HG02610 (cell line): ENCODE measurements at regions not wholly inside any gene's neighbourhood (a gene's known extent, or its start where the extent isn't known, plus 50 kb on each side); places are given as distances from the start of the nearest gene placed in this dataset.
A peak's percentile ranks its signal among the peaks of the same experiment; 100 is the strongest.

ENCODE experiments used
- ATAC-seq: cut with Tn5 transposase; IDR thresholded peaks from one replicate; pipeline ENCODE4 v1.9.1; 2021; ENCODE audit warnings: mild to moderate bottlenecking, moderate library complexity; ENCODE audit not compliant: unreplicated experiment

DNA sequence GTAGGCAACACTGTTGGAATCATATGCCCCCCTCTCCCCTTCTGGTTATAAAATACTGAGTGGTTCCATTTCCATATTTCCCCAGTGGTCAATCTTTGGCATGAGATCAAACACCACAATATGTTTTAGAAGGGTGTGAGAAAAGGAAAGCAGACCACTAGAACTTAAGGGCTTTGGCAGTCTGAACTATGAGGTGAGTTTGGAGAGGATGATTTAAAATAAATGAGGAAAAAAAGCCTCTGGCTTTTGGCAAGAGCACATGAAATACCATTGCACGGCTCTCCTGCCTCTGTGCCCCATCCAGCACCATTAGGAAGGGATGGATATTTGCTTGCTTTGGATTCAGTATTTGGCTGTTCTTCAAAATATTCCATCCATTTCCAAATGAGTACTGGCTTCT, 339.5 kb upstream of the C1orf87 start:
- ATAC-seq: no peak

DNA sequence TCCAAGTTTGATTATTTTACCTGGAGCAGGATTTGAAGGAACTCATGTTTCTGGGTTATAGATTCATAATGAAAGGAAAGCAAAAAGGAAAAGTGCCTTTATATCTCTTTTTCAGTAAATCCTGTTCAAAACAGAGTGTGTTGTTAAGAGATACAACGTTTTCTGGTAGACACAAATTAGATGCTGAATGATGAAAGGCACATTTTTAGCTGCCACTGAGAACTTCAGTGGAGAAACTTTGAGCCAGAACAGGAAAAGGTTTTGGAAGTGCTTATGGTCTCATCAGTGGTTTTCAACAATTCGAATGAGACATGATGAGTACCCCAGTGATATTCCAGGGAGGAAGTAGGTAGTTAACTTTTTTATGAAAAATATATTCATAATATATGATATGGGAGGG, 338.0 kb upstream of the C1orf87 start:
- ATAC-seq: no peak

DNA sequence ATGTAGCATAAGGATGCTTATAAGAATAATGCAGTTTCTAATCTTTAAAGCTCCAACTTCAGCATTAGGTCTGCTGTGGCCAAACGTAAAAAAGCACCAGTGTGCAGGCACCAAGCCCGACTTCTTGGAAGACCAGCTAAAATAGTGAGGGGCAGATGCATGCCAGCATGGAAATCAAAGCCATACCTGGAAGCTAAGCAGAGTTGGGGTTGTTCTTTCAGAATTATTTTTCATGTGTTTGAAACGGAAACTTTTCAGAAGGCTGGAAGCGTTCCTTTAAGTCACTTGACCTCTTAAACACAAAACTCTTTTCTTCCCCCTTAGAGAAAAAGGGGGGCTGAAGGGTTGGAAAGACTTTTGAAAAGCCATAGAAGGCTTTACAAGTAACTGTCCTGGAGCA, 329.2 kb upstream of the C1orf87 start:
- ATAC-seq: no peak

DNA sequence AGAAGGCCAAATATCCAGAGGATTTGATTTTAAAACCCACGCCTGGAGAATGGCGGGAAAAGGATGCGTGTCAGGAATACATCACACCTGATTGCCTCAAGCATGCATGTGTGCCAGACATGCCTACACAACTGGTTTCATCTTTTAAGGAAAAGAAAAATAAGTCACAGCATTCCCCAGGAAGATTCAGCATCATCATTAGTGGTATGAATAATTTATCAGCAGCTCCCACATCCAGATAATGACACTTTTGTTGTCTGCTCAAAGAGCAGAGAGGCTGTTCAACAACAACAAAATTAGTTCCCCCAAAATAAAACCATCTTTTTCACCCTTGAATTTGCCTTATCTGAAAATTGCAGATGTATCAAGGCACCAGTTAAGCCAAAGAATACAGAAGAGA, 328.6 kb upstream of the C1orf87 start:
- no peak for ATAC-seq

DNA sequence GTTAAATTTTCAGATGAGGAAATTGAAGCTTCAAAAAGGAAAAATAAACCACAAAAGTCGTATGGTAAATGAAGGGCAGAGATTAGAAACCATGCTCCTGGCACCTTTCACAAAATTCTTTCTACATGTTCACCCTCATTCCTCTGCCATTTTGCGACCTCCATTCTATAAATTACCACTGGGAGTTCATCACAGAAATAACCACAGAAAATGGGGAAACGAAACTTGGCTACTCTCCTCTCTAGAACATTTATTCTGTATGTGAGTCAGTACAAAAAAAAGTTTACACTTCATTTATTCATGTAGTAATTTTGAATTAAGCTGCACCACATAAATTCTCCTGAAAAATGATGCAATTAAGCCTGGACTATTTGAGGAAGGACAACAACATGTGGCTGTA, 320.9 kb upstream of the C1orf87 start:
- no peak for ATAC-seq

DNA sequence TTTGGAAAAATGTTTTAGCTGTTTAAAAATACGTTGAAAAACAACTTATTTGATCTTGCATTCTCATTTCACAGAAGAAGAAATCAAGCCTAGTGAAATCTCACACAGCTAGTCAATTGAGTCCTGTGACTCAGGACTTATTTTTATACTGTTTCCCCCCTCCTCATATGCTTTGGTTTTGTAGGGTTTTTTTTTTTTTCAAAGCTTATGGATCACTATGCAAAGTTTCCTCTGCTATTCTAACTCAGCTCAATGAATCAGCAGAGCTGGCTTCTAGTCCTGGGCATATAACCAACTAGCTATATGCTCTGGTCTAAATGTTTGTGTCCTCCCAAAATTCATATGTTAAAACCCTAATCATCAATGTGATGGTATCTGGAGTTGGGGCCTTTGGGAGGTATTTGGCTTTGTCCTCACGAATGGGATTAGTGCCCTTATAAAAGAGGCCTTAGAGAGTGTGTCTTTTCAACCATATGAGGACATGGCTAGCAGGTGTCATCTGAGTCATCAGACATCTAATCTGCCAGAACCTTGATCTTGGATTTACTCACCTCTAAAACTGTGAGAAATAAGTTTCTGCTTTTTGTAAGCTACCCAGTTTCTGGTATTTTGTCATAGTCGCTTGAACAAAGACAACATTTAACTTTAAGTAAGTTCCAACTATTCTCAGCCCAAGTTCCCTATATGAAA, 317.2 kb upstream of the C1orf87 start:
- ATAC-seq: peak; percentile 84

DNA sequence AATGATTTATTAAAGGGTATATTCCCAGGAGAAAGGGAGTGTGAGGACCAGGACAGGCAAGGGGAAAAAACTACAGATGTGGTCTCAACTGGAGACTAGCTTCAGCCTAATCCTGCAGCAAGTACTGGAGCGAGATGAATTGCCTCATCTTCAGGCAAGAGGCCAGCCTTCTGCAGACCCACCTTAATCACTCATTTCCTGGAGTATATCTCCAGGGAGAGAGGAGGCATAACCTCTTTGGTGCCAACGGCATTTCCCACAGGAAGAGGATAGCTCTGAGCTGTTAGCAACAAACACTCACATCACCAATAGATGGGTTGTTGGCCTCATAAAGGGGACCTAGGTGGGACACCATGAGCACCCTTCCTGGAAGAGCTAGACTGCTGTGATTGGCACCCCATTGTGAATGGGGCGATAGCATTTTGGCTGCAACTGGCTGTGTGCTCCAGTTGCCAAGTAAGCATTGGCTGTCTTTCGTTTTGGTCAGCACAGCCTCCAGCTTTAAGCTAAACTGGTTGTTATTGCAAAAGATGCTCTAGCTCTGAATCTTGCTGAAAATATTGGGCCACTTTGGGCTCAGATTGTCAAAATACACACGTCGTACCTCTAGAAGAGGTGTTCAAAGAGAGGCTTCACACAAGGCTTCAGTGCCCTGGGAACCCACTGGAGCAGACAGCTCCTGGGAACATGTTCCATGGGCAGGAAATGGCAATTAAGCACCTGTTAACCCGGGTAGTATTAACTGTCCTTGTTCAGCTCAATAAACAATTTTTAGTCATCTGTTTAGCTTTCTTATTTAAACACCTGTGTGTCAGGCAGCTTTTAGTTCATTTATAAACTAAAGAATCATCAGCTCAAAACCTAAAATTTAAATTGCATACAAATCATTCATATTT, 314.8 kb upstream of the C1orf87 start:
- ATAC-seq: no peak

DNA sequence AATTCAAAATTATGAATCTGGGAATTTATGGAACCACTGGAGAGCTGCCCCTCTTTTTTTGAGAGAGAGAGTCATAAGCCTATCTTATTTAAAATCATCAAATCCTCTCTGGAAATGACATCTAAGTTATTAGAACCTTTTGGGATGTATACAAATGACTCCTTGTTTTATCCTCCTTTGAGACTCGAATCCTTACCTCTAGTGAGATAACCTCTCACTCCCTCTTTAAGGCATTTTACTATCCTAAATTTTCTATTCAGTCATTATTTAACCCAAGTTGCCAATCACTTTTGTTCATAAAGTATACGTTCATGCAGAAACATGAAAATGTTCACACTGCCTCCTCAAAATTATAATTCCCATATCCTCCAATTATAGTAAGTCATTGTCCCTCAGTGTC, 313.6 kb upstream of the C1orf87 start:
- ATAC-seq: no peak

DNA sequence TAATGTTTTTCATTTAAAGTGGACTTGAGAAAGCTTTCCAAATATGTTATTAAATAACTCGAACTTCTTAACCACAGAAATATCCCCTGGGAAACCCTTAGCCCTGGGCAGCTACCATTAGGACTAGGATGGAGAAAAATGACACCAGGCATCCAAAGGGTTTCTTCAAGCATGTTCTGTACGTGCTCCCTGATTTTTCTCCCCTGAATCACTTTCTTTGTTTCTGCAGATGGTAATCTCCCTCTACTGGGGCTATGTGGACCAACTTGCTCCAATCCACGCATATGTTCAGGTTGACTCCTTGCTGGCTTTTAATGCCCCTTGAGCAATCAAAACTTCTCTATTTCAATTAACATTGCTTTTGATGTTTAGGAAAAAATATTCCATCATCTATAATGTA, 312.7 kb upstream of the C1orf87 start:
- ATAC-seq: no peak

DNA sequence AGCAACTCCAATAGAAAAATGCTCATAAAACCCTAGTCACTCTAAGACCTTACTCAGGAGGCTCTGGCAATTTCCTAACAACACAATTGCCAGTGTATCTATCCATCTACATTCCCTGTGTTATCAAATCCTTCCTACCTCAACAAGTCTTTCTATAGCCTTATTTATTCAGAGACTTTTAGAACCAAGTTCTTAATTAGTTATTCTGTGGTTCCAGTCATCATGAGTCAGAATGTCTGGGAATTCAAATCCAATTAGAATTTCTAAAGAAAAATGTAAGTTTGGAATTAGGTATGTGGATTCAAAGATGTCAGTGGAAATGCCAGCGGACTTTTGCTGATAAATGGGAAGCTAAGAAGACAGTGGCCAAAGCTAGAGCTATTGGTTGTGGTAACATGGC, 302.6 kb upstream of the C1orf87 start:
- ATAC-seq: no peak

DNA sequence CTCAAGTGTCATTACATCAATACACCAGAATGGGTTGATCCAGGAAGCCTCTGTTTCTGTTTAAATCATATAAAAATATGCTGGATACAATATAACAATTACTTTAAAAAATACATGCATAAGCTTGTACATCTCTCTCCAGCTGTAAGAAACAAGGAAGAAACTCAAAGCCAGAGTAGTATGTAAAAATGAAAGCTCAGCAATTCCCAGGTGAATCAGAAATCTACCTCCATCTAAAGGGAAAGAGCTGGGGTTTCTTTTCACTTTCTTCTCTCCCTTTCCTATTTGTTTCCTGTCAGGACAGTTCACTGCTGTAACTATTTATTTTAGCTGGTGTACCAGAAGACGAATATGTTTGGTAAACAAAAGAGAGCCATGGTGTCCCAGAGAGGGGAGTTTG, 301.0 kb upstream of the C1orf87 start:
- ATAC-seq: no peak

DNA sequence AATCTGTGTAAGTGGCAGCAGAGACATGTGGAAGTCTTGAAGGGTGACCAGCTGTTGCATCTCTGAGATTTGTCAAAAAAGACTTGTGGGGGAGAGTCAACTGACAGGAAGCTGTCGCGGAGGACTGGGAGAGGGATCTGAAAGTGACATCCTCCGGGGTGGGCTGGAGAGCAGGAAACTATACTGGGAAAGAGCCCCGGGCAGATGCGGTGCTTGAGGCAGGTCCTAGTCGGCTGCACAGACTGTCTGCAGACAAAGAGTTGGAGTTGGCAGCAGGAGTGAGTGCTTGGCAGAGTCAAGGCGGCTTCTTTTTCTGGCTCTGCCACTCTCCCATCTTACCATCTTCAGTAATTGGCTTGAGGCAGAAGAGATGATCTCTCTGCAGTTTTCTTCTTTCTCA, 294.0 kb upstream of the C1orf87 start:
- no peak for ATAC-seq

DNA sequence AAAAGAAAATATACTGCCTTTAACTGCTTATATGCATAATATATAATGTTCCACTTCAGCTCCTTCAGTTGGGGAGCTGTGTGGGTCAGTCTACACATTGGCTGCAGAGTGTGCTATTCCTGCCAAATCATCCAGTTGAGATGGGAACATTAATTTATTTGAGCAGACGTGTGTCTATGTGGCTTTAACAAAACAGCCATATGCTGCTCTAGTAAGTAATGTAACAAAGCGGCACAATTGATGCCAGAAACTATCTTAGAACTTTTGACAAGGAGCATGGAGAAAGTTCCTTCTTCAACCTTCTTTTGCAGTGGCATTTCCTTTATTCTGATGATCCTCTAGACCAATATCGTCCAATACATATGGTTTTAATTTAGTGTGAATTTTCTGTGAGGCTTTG, 285.9 kb upstream of the C1orf87 start:
- ATAC-seq: no peak

DNA sequence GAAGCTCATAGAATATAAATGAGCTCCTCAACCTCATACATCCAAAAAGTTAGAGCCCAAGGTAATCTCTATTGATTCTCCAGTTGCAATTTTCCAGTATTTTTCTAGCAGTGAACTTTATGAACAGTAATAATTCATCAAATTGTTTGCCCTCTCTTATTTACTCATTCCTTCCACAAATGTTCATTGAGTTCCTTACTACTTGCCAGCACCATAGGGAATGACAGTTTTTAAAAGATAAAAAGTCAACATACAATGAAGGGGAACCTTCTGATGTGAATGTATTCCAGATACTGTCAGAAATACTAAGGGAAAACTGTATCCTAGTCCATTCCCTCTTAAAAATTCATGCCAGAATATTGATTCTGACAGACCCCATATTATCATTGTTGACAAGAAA, 277.0 kb upstream of the C1orf87 start:
- ATAC-seq: no peak

DNA sequence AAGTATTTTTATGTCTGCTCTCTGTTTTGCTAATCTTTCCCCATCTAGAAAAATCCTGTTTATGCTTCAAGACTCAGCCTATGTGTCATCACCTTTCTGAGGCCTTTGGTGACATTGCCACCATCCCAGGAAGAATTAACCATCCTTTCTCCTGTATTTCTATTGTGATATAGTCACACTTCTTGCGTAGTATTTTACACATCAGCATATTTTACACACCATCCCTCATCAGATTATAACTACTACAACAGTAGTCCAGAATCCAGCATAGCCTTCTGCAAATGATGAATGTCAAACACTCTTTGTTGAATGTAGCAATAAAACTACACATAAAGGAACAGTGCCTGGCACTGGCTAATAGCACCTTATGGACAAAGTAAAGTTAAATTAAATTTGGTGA, 275.3 kb upstream of the C1orf87 start:
- no peak for ATAC-seq

DNA sequence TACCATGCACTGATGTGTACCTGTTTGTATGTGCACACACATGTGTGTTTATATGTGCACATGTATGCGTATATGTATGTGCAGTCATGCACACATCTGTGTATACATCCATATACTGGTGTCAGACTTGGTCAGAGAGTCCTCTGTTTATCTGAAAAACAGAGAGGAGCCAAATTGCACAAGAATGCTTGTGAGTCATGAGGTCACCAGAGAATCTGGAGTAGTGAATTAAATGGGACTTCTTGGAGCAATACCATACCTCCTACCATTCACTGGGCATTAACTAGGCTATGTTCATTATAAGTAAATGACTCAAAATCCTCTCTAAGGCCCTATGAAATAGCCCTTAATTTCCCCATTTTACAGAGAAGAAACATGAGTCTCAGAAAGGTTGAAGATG, 272.1 kb upstream of the C1orf87 start:
- no peak for ATAC-seq

DNA sequence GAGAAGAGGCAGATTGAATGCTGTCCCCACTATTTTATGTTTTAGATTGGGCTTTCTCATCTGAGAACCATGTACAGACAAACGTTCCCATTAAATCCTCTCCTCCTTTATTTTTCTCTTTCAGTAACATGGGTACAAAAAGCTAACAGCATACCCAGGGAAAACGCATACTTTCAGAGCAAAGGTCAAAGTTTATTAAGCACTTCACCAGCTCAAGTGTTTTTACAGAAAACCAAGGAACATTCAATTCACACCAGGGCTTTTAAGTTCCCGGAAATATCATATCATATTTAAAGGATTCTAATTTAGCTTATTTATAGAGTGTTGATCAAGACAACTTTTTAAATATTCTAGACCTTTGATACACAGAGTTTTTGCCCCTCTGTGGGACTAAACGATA, 271.5 kb upstream of the C1orf87 start:
- ATAC-seq: no peak

DNA sequence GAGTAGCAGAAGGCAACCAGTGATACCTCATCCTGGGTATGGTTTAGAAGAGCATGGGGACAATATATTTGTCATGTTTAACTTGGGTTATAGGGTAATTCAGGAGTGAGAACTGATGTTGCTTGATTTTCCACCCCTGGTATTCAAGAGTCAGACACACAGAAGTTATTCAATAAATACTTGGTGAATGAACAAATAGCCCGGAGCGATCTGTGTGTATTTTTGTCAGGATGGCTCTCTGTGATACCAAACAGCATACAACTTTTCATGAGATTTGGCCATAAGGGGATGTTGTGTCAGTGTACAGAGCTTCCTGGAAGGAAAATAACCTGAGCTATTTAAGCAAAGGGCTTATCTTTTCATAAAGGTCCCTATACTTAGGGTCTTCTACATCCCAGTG, 270.2 kb upstream of the C1orf87 start:
- no peak for ATAC-seq

DNA sequence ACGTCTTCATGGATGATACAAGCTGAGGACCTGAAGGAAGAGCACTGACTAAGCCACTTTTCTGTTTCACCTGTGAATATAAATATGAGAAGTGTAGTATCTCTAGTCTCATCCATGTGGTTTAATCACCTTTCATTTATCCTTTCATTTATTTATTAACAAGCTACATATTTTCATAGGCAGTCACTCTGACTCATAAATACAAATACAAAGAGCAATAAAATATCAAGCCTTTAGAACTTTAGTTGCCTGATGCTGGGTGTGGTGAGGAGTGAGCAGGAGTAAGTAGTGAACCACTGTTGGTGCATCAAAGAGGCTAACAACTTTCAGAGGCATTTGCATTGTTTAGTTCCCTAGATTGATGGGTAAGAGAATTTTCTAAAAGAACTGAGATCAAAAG, 269.0 kb upstream of the C1orf87 start:
- no peak for ATAC-seq

DNA sequence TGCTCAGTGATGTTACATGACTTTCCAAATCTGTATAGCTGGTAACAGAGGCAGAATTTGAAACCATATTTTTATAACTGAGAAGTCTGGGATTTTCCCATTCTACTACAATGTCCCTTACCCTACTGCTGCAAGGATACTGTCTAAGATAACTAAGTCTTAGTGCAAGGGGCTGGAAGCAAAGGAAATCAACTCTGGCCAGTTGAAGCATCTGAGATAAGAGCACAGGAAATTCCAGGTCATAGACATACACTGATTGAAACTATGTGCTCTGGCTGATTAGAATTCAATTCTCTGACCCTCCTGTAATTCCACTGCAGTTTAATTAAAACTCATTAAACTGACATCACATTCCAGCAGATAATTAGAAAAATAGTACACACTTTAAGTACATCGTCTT, 267.7 kb upstream of the C1orf87 start:
- ATAC-seq: no peak

DNA sequence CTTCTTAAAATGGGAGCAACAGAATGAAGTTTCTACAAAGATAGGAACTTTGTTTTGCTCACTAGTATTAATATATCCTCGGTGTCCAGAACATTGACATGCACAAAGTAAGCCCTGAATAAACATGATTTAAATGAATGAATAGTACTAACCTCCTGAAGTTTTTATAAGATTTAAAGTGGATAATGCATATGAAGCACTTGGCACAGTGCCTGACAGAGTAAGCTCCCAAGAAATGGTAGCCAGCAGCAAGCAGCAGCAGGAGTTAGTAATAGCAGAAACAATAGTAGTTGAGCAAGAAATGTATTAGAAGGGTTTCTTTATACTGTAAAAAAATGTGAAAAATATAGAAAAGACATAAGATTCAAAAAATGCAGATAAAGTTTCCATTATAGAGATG, 258.1 kb upstream of the C1orf87 start:
- no peak for ATAC-seq

DNA sequence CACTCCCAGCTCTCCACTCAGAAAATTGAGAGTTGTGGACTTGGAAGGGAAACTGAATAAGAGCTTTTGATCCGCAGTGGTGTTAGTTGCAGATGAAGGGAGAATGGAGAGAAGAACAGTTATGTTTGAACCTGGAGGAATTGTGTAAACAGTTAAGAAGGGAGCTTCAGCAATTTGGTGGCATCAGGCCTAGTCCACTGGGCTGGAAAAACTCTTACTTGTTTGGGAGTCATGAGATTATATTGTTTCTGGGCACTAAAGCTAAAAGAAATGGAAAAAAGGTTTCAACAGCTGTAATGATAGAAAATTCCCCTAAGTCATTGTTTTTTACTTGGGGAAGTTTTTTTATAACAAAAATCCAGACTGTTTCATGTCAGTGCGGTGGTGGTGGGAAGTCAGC, 256.1 kb upstream of the C1orf87 start:
- ATAC-seq: no peak

DNA sequence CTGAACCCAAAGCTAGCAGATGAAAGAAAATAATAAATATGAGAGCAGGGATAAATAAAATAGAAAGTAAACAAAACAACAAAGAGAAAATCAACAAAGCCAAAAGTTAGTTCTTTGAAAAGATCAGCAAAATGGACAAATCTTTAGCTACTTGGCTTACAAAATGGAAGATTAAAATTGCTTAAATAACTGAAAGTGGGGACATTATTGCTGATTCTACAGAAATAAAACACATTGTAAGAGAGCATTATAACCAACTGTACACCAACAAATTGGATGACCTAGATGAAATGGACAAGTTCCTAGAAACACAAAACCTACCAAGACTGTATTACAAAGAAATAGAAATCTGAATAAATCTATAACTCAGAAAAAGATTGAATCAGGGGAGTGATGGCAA, 238.3 kb upstream of the C1orf87 start:
- no peak for ATAC-seq
